ENCODE measurements at regions not wholly inside any gene's neighbourhood (a gene's known extent, or its start where the extent isn't known, plus 50 kb on each side); places are given as distances from the start of the nearest gene placed in this dataset.

GRCh38 chr3:124412644-124413043 lies 317.6 kb upstream of the UMPS start:
- H3K27me3 ChIP-seq (ENCODE audit: insufficient read depth, low read length), result no peaks in the 10 kb centered on the region
- no peaks in the 10 kb centered on the region for H3K79me2 ChIP-seq (ENCODE audit: insufficient read depth, low read length)
- H4K20me1 ChIP-seq (ENCODE audit: insufficient read depth, low read length), result no peaks in the 10 kb centered on the region
- H3K9me2 ChIP-seq (ENCODE audit: low read depth, low read length), result no peaks in the 10 kb centered on the region
- H3K9ac ChIP-seq (ENCODE audit: low read length), result no peak overlapping the region
- TF ChIP-seq, protein P1, sequence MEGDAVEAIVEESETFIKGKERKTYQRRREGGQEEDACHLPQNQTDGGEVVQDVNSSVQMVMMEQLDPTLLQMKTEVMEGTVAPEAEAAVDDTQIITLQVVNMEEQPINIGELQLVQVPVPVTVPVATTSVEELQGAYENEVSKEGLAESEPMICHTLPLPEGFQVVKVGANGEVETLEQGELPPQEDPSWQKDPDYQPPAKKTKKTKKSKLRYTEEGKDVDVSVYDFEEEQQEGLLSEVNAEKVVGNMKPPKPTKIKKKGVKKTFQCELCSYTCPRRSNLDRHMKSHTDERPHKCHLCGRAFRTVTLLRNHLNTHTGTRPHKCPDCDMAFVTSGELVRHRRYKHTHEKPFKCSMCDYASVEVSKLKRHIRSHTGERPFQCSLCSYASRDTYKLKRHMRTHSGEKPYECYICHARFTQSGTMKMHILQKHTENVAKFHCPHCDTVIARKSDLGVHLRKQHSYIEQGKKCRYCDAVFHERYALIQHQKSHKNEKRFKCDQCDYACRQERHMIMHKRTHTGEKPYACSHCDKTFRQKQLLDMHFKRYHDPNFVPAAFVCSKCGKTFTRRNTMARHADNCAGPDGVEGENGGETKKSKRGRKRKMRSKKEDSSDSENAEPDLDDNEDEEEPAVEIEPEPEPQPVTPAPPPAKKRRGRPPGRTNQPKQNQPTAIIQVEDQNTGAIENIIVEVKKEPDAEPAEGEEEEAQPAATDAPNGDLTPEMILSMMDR (IDR thresholded peaks at IDR 0.05; ENCODE audit: low read length), result no peak
- no peak for TF ChIP-seq EZH2 (IDR thresholded peaks at IDR 0.05; ENCODE audit: borderline replicate concordance, low read length)
- no peaks in the 10 kb centered on the region for H3K4me1 ChIP-seq (ENCODE audit: insufficient read depth, low read length, severe bottlenecking)
- H3K4me3 ChIP-seq (ENCODE audit: low read depth, low read length, poor library complexity, severe bottlenecking), result no peak overlapping the region
- no peak overlapping the region for H3K4me2 ChIP-seq (ENCODE audit: low read length)
- H3K36me3 ChIP-seq (ENCODE audit: insufficient read depth, low read length), result no peaks in the 10 kb centered on the region
- H3K27ac ChIP-seq (ENCODE audit: low read depth, low read length, poor library complexity, severe bottlenecking), result no peak overlapping the region
- H3K9me3 ChIP-seq (ENCODE audit: low read length), result no peaks in the 10 kb centered on the region
- no peaks in the 10 kb centered on the region for H3F3A ChIP-seq (ENCODE audit: insufficient read depth, low read length)
- H2AFZ ChIP-seq (ENCODE audit: low read length), result no peak overlapping the region

DNA sequence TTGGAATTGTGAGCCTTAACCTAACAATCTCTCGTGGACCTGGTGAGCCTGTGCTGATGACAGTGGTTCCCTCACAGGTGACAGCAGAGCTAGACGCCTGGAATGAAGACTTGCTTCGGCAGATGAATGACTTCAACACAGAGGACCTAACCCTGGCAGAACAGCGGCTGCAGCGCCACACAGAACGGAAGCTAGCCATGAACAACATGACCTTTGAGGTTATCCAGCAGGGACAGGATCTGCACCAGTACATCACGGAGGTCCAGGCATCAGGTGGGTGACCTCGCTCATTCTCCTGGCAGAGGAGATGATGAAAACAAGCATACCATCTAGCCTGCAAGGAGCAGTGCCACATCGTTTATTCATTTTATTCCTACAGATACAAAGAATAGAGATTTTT lies 316.9 kb upstream of the UMPS start:
- H3K79me2 ChIP-seq (ENCODE audit: insufficient read depth, low read length), result no peaks in the 10 kb centered on the region
- H3K9ac ChIP-seq (ENCODE audit: low read length), result no peak overlapping the region
- H3K9me3 ChIP-seq (ENCODE audit: low read length), result no peaks in the 10 kb centered on the region
- no peaks in the 10 kb centered on the region for H3K9me2 ChIP-seq (ENCODE audit: low read depth, low read length)
- TF ChIP-seq, protein P1 (IDR thresholded peaks at IDR 0.05; ENCODE audit: low read length), result no peak
- no peak for TF ChIP-seq EZH2 (IDR thresholded peaks at IDR 0.05; ENCODE audit: borderline replicate concordance, low read length)
- H2AFZ ChIP-seq (ENCODE audit: low read length), result no peak overlapping the region
- H3K4me2 ChIP-seq (ENCODE audit: low read length), result no peak overlapping the region
- H3K4me1 ChIP-seq (ENCODE audit: insufficient read depth, low read length, severe bottlenecking), result no peaks in the 10 kb centered on the region
- no peaks in the 10 kb centered on the region for H4K20me1 ChIP-seq (ENCODE audit: insufficient read depth, low read length)
- no peaks in the 10 kb centered on the region for H3K36me3 ChIP-seq (ENCODE audit: insufficient read depth, low read length)
- H3K4me3 ChIP-seq (ENCODE audit: low read depth, low read length, poor library complexity, severe bottlenecking), result no peak overlapping the region
- no peak overlapping the region for H3K27ac ChIP-seq (ENCODE audit: low read depth, low read length, poor library complexity, severe bottlenecking)
- H3F3A ChIP-seq (ENCODE audit: insufficient read depth, low read length), result no peaks in the 10 kb centered on the region
- no peaks in the 10 kb centered on the region for H3K27me3 ChIP-seq (ENCODE audit: insufficient read depth, low read length)

GRCh38 chr3:124413989-124414598 lies 316.2 kb upstream of the UMPS start:
- Histone ChIP-seq H3K9me3 (ENCODE audit: low read length) (no peaks in the 10 kb centered on the region), H3K79me2 (ENCODE audit: insufficient read depth, low read length) (no peaks in the 10 kb centered on the region), H3K36me3 (ENCODE audit: insufficient read depth, low read length) (no peaks in the 10 kb centered on the region), H4K20me1 (ENCODE audit: insufficient read depth, low read length) (no peaks in the 10 kb centered on the region), H3K4me3 (ENCODE audit: low read depth, low read length, poor library complexity, severe bottlenecking) (no peak overlapping the region), H3F3A (ENCODE audit: insufficient read depth, low read length) (no peaks in the 10 kb centered on the region), H3K4me1 (ENCODE audit: insufficient read depth, low read length, severe bottlenecking) (no peaks in the 10 kb centered on the region), H3K9ac (ENCODE audit: low read length) (no peak overlapping the region), H3K4me2 (ENCODE audit: low read length) (no peak overlapping the region), H2AFZ (ENCODE audit: low read length) (no peak overlapping the region), H3K27me3 (ENCODE audit: insufficient read depth, low read length) (no peaks in the 10 kb centered on the region), H3K27ac (ENCODE audit: low read depth, low read length, poor library complexity, severe bottlenecking) (no peak overlapping the region), H3K9me2 (ENCODE audit: low read depth, low read length) (no peaks in the 10 kb centered on the region)
- TF ChIP-seq, protein P1 (IDR thresholded peaks at IDR 0.05; ENCODE audit: low read length), result no peak
- TF ChIP-seq EZH2 (IDR thresholded peaks at IDR 0.05; ENCODE audit: borderline replicate concordance, low read length), result no peak
